Activated CD8-positive, alpha-beta memory T cell treated with anti-CD3 and anti-CD28 coated beads, Interleukin-2, amount 50 U/mL, for 4 hours (primary cell): ENCODE measurements at regions not wholly inside any gene's neighbourhood (a gene's known extent, or its start where the extent isn't known, plus 50 kb on each side); places are given as distances from the start of the nearest gene placed in this dataset.

Experiments
- DNase-seq: peaks from one replicate; pipeline ENCODE4 v3.0.0-alpha.2; 2020

GRCh38 chr17:72212041-72212440, 91.2 kb downstream of the SOX9 start:
- DNase-seq, result no peak

GRCh38 chr17:72215490-72215889, 94.7 kb downstream of the SOX9 start:
- no peak for DNase-seq

GRCh38 chr17:72215928-72216327, 95.1 kb downstream of the SOX9 start:
- no peak for DNase-seq

- no peak for DNase-seq
These were observed 98.5 kb downstream of the SOX9 start for GRCh38 chr17:72219137-72219823.

GRCh38 chr17:72219824-72220493, 99.1 kb downstream of the SOX9 start:
- no peak for DNase-seq

GRCh38 chr17:72222661-72223380, 102.0 kb downstream of the SOX9 start:
- no peak for DNase-seq

- DNase-seq, result no peak
These were observed 103.1 kb downstream of the SOX9 start for GRCh38 chr17:72223866-72224291.

- no peak for DNase-seq
These were observed 105.5 kb downstream of the SOX9 start for GRCh38 chr17:72226322-72226721.

- no peak for DNase-seq
These were observed 113.2 kb downstream of the SOX9 start for GRCh38 chr17:72233986-72234385.

GRCh38 chr17:72234985-72235384, 114.2 kb downstream of the SOX9 start:
- no peak for DNase-seq

- no peak for DNase-seq
These were observed 116.3 kb downstream of the SOX9 start for GRCh38 chr17:72236980-72237633.

- no peak for DNase-seq
These were observed 117.4 kb downstream of the SOX9 start for GRCh38 chr17:72238157-72238673.

- DNase-seq, result no peak
These were observed 118.7 kb downstream of the SOX9 start for GRCh38 chr17:72239548-72239947.

GRCh38 chr17:72240333-72240732, 119.5 kb downstream of the SOX9 start:
- DNase-seq, result no peak

GRCh38 chr17:72244494-72244893, 123.7 kb downstream of the SOX9 start:
- no peak for DNase-seq

- no peak for DNase-seq
These were observed 124.1 kb downstream of the SOX9 start for GRCh38 chr17:72244956-72245355.

GRCh38 chr17:72249441-72249840, 128.6 kb downstream of the SOX9 start:
- DNase-seq, result no peak

- no peak for DNase-seq
These were observed 129.4 kb downstream of the SOX9 start for GRCh38 chr17:72250206-72250605.

- DNase-seq, result no peak
These were observed 132.8 kb downstream of the SOX9 start for GRCh38 chr17:72253597-72253996.

GRCh38 chr17:72254808-72255449, 134.1 kb downstream of the SOX9 start:
- no peak for DNase-seq

- no peak for DNase-seq
These were observed 134.7 kb downstream of the SOX9 start for GRCh38 chr17:72255481-72255880.

GRCh38 chr17:72258711-72259110, 137.9 kb downstream of the SOX9 start:
- DNase-seq, result no peak

GRCh38 chr17:72259922-72260321, 139.1 kb downstream of the SOX9 start:
- DNase-seq, result no peak
